Pulmonary artery endothelial cell (primary cell): ENCODE measurements at regions not wholly inside any gene's neighbourhood (a gene's known extent, or its start where the extent isn't known, plus 50 kb on each side); places are given as distances from the start of the nearest gene placed in this dataset.
A peak's percentile ranks its signal among the peaks of the same experiment; 100 is the strongest.

ENCODE experiments used
- DNase-seq: peaks from one replicate; pipeline ENCODE4 v3.0.0-alpha.2; 2011; ENCODE audit warnings: low read depth, low spot score

DNA sequence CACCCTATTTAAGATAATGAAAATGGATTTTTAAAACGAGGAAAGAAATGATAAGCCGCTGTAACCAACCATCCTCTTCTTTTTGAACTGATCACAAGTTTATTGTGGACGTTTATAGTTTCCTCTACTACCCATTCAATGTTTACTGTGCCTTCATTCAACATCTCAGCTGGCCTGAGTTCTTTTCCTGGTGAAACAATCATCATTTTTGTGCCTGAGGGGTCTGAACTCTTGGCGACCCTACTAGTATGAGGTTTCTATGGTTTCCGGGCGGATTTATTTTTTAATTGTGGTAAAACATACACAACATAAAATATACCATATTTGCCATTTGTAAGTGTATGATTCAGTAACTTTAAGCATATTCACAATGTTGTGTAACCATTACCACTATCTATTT is 100.7 kb downstream of the SPRY1 start:
- no peak for DNase-seq

DNA sequence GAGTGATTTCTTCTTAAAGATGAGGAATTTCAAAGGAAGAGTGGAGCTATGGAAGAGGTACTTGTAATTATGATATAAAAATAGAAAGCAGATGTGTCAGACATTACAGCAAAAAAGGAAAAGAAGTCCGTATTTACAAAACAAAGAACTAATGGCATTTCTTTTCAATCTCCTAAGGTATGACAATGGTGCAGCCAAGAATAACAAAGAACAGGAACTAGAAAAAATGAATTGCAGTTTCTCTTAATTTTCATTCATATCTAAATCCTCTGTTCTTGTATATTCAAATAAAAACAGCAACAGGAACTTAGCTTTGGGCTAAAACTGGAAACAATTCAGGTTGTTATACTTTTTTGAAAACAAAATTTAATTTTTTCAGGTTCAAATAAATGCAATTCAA is 105.1 kb downstream of the SPRY1 start:
- DNase-seq = no peak

DNA sequence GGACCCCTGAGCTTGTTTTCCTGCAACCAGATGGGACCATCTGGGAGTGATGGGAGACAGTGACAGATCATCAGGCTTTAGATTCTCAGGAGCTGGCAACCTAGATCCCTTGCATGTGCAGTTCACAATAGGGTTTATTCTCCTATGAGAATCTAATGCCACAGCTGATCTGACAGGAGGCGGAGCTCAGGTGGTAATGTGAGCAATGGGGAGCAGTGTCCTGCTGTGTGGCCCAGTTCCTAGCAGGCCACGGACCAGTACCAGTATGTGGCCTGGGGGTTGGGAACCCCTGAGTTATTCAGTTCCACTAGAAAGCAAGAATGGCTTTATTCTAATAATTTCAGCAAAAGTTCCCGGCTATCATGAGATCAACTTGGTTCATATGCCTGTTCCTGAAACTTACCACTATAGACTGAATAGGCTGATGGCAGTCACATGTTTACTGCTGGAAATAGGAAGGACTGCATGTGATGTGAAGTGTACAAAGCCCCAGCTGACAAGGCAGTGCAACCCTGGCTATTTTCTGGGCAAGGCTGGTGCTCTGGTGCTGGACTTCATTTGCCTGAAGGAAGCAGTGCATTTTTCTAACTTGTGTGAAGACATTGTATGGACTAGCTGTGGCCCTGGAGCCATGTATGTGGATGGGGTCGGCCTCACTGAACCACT is 107.2 kb downstream of the SPRY1 start:
- DNase-seq = no peak

DNA sequence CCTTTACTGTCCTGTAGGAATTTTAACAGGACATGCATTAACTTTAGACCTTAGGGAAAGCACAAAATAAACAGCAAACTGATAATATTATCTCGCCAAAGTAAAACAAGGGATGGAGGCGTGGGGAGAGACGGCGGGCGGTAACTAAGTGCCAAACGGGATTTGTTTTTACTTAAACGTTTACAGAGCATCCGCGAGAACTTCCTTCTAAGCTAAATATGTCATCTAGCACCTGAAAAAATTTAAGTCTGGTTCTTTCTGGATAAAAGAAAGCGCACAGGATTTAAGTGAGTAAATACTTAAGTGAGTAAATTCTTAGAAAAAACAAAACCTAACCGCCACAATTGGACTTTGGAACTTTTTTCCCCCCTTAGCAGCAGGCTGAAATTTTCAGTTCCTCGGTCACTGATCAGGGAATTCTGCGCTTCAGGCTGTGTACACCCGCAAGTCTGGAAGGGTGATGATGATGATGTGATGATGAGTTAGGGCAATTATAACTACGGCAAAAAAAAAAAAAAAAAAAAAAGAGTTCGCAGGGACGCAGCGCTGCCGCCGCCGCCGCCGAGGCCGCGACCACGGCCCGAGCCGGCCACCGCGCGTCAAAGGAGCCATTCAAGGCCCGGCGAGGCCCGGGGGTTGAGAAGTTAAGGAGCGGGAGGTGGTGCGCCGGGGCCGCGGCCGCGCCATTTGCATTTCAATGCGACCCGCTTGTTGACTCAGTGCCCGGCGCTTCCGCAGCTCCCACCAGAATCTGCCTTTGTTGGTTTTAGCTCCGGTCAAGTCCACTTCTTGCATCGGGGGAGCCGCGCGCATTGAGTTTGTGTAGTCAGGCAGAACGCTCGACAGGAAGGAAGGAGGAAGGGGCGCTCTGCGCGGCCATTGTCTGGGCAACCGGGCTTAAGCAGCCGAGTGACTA is 108.8 kb downstream of the SPRY1 start:
- DNase-seq = peak; percentile 35

DNA sequence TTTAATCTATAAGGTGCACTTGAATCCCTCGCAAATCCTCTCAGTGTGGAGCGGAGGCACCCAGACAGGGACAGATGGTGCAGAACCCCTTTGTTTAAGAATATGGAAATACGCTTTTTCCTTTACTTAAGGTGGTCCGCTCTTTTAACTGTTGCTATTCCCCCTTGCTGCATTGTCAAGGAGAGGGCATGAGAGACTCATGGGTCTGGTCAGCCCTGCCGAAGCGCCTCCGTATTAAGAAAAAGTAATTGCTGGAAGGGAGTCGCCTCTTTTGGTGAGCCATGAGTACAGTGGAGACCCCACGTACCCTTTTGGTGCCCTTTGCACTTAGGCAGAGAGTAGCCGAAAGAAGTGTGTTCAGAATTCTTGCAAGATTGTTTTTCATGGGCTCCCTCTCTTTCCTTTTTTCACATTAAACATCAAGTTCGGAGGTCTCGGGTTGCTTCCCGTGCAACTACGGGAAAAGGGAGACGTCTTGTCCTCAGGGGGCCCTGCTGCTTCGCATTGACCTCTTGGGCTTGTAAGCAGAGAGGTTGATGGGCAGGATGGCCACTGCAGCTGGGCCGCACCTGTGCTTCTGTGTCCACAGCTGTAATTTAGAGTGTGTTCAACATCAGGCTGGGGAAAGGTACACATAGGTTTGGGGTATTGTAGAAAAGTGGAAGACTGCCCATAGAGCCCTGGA is 109.6 kb downstream of the SPRY1 start:
- DNase-seq = no peak

DNA sequence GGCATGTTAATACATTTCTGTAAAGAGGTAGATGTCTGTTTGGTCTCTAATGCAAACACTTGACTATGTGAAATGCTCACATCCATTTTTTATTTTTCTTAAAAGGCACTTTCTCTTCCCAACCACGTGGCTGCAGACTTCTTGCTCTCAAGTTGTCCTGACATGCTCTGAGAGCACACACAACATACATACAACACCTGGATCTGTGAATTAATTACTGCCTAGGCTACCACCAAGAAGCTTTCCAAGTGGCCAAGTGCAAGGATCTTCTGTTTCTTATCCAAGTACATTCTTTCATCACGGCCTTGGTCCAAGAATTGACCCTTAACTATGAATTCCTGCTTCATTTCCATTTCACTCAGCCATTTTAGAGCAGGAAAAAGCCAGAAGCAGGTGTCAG is 110.8 kb downstream of the SPRY1 start:
- DNase-seq = no peak

DNA sequence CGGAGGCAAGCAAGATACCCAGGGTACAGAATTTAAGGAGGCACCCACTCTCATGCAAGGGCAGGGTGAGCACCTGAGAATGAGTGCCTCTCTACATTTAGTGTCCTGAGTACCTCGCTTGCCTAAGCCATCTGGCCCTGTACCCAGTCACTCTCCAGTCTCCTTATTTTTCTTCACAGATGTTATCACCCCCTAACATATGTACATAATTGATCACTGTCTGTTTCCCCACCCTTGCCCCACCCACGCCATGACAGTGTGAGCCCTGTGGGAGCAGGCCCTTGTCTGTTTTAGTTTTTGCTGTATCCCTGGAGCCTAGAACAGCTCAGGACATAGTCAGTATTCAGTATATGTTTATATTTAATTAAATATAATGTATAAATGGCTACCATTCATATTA is 113.6 kb downstream of the SPRY1 start:
- no peak for DNase-seq

DNA sequence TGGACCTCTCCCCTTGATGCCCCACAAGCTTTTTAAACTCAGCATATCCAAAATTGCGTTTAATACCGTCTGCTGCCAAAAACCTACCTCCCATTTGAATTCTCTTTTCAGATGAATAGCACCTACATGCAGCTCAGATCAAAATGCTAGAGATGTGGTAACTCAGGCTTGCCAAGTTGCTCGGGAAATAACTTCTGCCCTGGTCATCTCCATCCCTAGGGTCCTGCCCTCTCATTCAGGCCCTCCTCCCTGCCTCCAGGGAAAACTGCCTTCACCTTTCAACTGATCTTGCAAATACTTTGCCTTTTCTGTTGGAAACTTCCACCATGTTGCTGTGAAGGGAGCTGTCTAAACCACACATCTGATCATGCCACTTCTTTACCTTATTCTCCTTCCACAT is 114.1 kb downstream of the SPRY1 start:
- DNase-seq = no peak

DNA sequence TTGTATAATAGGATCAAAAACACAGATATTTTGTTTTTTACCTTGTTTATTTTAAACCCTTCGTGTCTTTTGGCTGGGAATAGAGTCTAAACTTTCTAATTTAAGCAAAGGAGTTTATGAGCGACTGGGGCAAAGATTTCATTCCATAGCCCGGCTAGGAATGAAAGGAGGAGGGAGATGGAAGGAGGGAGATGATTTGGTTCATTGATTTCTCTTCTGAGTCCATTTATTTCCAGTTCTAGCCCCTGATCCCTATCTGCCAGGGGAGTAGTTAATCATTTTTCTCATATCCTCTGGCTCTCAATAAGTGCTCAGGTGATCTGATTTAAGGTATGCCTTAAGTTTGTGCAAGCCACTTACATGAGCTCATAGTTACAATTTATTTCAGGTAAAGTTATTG is 120.0 kb downstream of the SPRY1 start:
- no peak for DNase-seq

DNA sequence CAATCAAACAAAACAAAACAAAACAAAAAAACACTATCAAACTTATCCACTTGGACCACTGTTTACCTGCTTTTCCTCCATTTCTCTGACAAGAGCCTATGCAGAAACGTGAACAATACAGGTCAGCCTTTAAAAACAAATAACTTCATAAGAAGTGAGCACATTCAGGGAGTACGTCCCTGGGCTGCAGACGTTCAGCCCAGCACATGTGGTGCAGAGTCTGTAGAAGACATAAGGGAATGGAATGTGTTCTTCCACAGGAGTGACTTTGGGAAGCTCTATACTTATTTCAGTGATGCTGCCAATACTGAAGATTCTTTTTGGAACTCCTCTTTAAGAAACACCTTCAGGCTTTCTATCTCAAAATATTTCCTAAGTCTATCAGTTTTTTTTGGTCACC is 120.6 kb downstream of the SPRY1 start:
- no peak for DNase-seq

DNA sequence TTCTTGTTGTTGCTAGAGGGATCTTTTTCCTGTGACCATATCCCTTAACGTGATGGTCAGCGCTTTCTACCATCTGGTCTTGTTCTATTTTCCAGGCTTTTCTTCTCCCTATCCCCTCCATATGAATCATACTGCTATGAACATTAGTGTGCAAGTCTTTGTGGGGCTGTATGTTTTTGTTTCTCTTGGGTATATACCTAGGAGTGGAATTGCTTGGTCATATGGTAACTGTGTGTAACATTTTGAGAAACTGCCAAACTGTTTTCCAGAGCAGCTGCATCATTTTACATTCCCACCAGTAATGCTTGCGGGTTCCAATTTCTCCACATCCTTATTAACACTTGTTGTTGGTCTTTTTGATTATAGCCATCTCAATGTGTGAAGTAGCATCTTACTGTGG is 121.4 kb downstream of the SPRY1 start:
- DNase-seq = no peak

DNA sequence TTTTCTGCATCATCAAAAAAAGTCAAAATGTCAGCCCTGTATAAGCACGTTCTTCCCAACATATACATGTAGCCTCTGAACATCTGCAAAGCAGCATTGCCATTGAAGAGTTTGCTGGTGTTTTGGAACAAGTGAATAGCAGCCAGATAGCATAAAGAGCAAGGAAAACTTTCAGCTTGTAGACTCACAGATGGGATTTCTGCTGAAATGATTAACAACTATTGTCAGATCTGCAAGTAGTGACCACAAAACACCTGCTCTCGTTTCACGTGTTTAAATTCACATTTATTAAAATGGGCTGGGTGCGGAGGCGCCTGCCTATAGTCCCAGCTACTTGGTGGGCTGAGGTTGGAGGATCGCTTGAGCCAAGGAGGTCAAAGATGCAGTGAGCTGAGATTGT is 123.7 kb downstream of the SPRY1 start:
- no peak for DNase-seq

DNA sequence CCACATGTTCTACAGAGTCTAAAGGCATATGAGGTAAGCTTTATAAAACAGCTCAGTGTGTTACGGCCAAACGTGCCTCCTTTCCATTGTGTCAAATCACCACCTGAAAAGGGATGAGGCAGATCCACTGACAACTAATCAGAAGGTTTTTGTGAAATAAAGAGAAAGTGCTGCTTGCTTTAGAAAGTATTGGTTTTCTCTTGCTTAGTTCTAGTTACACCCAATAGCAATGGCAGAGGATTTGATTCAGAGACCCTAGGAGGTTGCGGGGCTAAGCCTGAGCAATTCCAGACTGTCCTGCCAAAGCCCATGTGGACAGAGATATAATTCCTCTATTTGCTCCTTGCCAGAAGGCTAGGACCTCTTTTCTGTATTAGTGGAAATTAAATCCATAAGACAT is 125.5 kb downstream of the SPRY1 start:
- DNase-seq = no peak

DNA sequence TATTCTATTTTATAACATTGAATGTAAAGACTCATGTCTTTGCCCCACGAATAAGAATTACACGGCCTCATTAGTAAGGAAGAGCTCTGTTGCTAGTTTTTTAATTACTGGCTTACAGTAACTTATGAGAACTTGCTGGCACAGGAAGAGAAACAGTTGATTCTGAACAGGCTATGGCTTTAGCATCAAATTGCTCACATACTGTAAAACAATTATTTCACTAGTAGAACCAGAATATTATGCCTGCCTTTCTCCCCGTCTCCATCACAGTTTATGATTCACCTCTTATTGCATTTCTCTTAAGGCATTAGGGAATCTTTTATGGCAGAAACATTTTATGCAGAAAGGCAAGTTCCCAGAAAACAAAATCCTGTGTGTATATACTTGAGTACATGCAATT is 126.1 kb downstream of the SPRY1 start:
- DNase-seq = no peak

DNA sequence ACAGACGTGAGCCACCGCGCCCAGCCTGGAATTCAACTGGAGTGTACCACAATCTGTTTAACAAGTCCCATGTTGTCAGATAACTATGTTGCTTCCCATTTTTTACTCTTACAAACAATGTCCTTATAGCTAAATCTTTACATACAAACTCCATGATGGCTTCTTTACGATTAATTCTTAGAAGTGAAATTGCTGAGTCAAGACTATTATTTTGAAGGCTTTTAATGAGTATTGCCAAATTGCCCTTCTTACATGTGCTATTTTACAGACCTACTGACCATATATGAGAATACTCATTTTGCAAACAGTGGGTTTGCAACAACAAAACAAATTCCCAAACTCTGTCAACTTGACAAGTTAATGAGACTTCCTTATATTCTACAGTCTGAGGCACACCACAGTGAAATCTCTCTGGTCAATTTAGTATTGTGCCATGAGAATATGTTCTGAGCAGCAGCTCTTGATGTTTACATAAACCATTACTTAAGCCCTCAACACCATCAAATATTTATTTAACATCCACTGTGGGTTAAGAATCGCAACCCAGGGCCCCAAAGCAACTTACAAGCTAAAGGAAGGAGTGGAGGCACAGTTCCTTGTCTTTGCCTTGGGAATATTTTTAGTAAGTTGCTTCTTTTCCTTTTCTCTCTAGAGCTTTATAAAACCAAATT is 128.5 kb downstream of the SPRY1 start:
- DNase-seq = no peak

DNA sequence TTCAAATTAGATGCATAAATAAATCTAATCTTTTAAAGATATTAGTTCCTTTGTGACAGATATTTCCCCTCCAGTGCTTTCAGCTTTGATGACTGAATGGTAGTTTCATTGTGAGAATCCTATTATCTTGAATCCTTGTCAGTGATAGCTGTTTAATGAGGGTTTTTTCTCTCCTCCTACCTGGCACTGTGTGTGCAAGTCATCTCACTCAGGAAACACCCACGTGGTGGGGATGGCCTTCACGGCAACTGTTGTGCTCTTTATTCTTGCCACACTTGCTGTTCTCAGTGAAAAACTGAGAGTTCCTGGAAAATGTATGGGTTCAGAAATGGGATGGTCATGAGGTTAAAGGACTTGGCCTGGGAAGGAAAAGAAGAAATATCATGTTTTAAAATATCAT is 129.9 kb downstream of the SPRY1 start:
- DNase-seq = no peak

DNA sequence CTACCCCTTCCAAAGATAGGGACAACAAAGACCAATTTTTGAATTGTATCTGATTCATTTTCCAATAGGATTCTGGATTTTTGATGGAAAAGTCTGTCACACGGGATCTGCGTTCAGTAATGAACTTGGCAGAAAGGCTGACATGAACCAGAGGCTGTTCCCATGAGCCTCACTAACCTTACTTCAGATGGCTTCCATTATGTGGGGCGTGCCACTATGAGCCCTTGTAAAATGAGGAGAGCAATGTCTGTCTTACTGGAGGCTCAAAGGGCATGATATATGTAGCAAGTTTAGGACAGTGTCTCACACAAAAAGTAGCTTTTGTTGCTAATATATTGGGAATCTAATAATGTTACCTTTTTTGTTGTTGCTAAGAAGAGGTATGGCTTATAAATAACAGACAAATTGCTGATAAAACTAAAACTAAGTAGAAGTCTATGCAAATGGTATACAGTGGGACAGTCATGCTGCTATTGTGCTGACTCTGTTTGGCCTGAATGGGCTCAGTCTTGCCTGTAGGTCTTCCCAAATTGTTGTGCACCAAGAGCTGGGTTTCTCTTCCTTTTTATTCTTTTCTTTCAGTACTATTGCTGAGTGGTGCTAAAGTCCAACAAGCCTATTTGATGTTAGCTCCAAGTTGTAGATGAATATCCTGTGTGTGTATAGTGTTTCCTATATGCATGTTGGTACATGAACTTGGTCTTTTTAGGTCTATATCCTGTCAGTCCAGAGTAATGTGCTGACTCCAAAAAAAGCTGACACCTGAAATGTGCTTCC is 132.1 kb downstream of the SPRY1 start:
- DNase-seq = no peak

DNA sequence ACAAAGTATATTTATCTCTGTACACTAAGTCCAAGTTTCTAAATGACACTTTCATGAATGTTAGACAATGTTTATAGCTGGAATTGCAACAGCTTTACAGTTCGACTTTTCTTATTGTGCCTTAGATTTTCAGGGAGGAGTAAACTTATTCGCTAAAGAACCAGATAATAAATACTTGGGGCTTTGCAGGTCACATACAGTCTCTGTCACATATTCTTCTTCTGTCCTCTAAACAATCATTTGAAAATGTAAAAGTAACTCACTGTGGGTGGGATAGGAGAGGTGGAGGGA is 132.6 kb downstream of the SPRY1 start:
- no peak for DNase-seq

DNA sequence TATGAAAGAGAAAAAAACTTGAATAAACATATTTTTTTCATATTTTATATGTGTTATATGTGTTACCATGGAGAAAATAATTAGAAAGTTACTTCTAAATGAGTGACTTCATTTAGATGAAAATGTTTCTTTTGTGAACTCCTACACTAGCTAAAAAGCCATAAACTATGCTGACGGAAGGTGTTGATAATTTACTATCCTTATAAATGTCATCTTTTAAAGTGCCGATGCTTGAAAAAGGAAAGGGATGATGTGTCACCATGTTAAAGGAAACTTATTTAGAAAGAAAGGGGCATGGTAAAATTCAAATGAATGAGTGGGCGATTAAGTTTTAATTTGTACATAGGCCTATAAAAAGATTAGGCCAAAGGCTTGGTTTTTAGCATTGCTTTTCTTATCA is 133.8 kb downstream of the SPRY1 start:
- DNase-seq = no peak

DNA sequence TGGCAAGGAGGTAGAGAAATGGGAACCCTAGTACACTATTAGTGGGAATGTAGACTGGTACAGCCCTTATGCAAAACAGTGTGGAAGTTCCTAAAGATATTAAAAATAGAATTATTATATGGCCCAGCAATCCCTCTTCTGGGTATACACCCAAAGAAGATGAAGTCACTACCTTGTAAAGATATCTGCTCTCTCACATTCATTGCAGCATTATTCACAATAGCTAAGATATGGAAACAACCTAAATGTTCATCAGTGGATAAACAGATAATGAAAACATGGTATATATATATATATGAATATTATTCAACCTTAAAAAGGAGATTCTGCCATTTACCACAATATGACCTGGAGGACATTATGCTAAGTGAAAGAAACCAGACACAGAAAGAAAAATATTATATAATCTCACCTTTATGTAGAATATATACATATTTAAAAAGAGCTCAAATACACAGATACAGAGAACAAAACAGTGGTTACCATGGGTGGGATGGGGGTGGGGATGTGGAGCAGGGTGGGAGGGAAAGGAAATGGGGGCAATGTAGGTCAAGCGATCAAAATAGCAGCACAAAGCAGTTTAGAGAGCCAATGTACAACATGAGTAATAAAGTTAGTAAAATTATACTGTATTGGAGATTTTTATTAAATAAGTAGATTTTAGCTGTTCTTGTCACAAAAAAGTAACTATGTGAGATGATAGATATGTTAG is 138.6 kb downstream of the SPRY1 start:
- DNase-seq = no peak

DNA sequence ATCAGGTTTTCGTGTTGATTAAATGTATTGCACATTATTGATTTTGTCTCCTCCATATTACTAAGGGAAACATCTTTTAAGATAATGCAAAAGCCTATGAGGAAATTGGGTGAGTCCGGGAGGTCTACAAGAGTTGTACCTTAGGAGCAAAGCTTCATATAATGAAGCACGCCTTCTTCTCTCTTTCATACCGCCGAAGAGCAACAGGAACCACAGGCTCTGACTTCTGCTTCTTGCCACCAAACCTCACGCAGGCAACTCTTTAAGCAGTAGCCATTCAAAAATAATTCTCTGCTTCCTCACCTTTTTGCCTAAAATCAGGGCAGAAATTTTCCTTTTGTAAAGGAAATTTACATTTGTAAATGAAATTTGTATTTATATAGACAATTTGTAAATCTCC is 139.6 kb downstream of the SPRY1 start:
- no peak for DNase-seq
